T-cell (primary cell): ENCODE measurements at regions not wholly inside any gene's neighbourhood (a gene's known extent, or its start where the extent isn't known, plus 50 kb on each side); places are given as distances from the start of the nearest gene placed in this dataset.
"Not testable (repeated sequence)": the region's sequence is repeated elsewhere in the genome, so short reads cannot be mapped to it uniquely, and the experiment has no call there.

Experiments used
- ATAC-seq, 4 experiments: fragments of 200-7000 bp in 3 of 4; fragments of 150-1000 bp in 1 of 4; cut with Tn5 transposase; replicated peaks in 1 of 4; 1 replicate in 3 of 4; 2 replicates in 1 of 4; pipeline ENCODE4 v1.10.0; 2021; ENCODE audit warnings: moderate library complexity in 3 of 4, mild to moderate bottlenecking in 2 of 4, moderate number of reproducible peaks in 1 of 4
- CTCF ChIA-PET, 2 donors: fragments of 300-600 bp; sonication (Branson Sonifier 250); formaldehyde crosslinking; loops; one replicate each; lab custom pipeline; 2022; ENCODE audit warnings: antibody characterized with exemption in 2 of 2; lab: Charles Lee
- POLR2A ChIA-PET, 2 donors: fragments of 300-600 bp; sonication (Branson Sonifier 250); formaldehyde crosslinking; loops; one replicate each; lab custom pipeline; 2022; ENCODE audit warnings: antibody characterized with exemption in 2 of 2; lab: Charles Lee
- DNase-seq, 35 experiments: peaks; one replicate each; pipeline versions ENCODE4 v3.0.0 to v3.0.0-alpha.2; 2013 to 2023
- H3K27ac ChIP-seq: one replicate; pipeline ENCODE4 v1.5.1; 2013; ENCODE audit warnings: low read length
- H3K27me3 ChIP-seq, 2 experiments: replicated peaks in 1 of 2; 1 replicate in 1 of 2; 2 replicates in 1 of 2; pipeline versions ENCODE4 v1.6.1 to v1.7.0; 2013; ENCODE audit warnings: low read length in 1 of 2, mixed read lengths in 1 of 2; ENCODE audit not compliant: control insufficient read depth in 2 of 2, insufficient read depth in 2 of 2; ENCODE audit errors: extremely low read depth in 1 of 2
- H3K36me3 ChIP-seq, 2 donors: 1 replicate in 1 of 2; 2 replicates in 1 of 2; pipeline versions ENCODE4 v1.6.1 to v1.7.0; 2013; ENCODE audit warnings: low read length in 1 of 2; ENCODE audit not compliant: control insufficient read depth in 2 of 2, insufficient read depth in 1 of 2; ENCODE audit errors: extremely low read depth in 1 of 2
- H3K4me1 ChIP-seq, 2 experiments: 1 replicate in 1 of 2; 2 replicates in 1 of 2; pipeline versions ENCODE4 v1.6.1 to v1.7.0; 2013; ENCODE audit warnings: low read length in 2 of 2, mixed read lengths in 1 of 2; ENCODE audit not compliant: insufficient read depth in 2 of 2, control insufficient read depth in 1 of 2; ENCODE audit errors: extremely low read depth in 1 of 2
- H3K4me3 ChIP-seq, 2 donors: 1 replicate in 1 of 2; 2 replicates in 1 of 2; pipeline versions ENCODE4 v1.5.1 to v1.7.0; 2013; ENCODE audit warnings: mild to moderate bottlenecking in 2 of 2, low read length in 1 of 2, moderate library complexity in 1 of 2; ENCODE audit not compliant: control insufficient read depth in 1 of 2; ENCODE audit errors: extremely low read depth in 1 of 2
- H3K9me3 ChIP-seq: 2 replicates; pipeline ENCODE4 v1.7.0; 2013
- H3K27ac Mint-ChIP-seq, 2 donors: one replicate each; pipeline ENCODE4 v1.8.0; 2020 to 2021; ENCODE audit warnings: mild to moderate bottlenecking in 2 of 2, mixed read lengths in 2 of 2
- H3K27me3 Mint-ChIP-seq, 2 donors: one replicate each; pipeline ENCODE4 v1.8.0; 2021 to 2022; ENCODE audit warnings: mixed read lengths in 2 of 2
- H3K36me3 Mint-ChIP-seq: one replicate; pipeline ENCODE4 v1.8.0; 2021; ENCODE audit warnings: mixed read lengths
- H3K4me1 Mint-ChIP-seq, 3 donors: one replicate each; pipeline ENCODE4 v1.8.0; 2020 to 2022; ENCODE audit warnings: mixed read lengths in 3 of 3, mild to moderate bottlenecking in 1 of 3
- H3K4me3 Mint-ChIP-seq, 3 donors: one replicate each; pipeline ENCODE4 v1.8.0; 2020 to 2022; ENCODE audit warnings: mild to moderate bottlenecking in 3 of 3, mixed read lengths in 3 of 3, moderate library complexity in 3 of 3
- H3K9me3 Mint-ChIP-seq, 3 donors: one replicate each; pipeline ENCODE4 v1.8.0; 2020 to 2022; ENCODE audit warnings: mixed read lengths in 3 of 3
- WGBS: methylation state at CpG from one replicate; pipeline ENCODE4 v1.1.5; 2013; ENCODE audit warnings: missing lambda C conversion rate; ENCODE audit not compliant: insufficient coverage; 5-methylcytosine and 5-hydroxymethylcytosine counted together

DNA sequence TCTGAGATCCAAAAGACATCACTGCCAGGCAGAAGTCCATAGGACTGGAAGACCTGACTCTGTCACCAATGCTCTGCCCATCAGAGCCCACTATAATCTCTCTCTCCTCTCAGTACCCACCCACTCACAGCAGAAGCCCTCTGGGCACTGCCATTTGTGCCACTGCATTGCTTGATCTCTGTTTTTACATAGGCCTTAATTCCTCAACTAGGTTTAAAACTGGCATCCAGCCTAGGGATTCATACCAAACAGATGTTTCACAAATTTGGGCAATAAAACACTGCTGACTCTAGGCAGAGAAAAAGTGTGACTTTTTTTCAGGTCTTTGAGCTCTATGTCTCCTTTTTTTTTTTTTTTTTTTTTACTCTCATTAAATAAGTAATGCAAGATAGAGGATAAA, 91.1 kb upstream of the RANBP3L start:
- H3K27me3 Mint-ChIP-seq = peaks cover 17 to 20% of the 10 kb centered on the region in 2 donors
- POLR2A ChIA-PET = no interaction called here
- H3K9me3 Mint-ChIP-seq = no peaks in the 10 kb centered on the region

DNA sequence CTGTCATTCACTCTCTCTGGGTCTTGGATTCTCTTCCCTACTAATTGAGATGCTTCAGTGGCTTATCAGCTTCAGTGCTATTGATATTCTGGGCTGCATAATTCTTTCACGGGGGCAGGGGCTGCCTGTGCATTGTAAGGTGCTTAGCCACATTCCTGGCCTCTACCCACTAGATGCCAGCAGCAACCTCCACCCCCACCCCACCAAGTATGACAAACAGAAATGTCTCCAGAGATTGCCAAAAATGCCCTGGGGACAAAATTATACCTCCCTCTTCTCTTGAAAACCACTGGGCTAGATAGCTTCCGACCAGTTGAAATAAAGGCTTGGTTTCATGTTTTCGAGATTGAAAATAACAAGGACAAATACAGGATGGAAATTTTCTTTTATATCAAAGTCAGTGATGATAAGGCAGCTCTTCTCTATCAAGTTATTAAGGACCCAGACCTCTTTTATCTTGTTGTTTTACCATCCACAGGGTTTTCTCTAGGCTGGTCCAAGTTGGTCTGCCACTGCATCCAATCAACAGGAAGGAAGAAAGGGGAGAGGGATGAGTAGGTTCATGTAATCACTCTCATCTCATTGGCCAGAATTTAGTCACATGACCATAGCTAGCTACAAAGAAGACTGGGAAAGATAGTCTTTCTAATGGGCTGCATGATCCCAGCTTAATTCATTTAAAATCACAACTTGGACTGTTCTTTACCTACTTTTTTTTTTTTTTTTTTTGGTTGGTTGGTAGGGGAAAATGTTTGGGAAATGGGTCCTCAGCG, 92.1 kb upstream of the RANBP3L start:
- Histone ChIP-seq H3K27me3 (peaks cover 0 to 4% of the 10 kb centered on the region in 2 experiments), H3K27ac (no peak overlapping the region), H3K4me1 (no peaks in the 10 kb centered on the region), H3K4me3 (no peak overlapping the region), H3K36me3 (no peaks in the 10 kb centered on the region), H3K9me3 (no peaks in the 10 kb centered on the region)
- WGBS = 86% methylated on average over 1 of the region's 4 CpGs
- no peaks in the 10 kb centered on the region for H3K9me3 Mint-ChIP-seq
- POLR2A ChIA-PET = no interaction called here
- H3K27me3 Mint-ChIP-seq = peaks cover 17 to 21% of the 10 kb centered on the region in 2 donors
- H3K4me3 Mint-ChIP-seq = no peak overlapping the region
- CTCF ChIA-PET = no interaction called here
- DNase-seq = no peak
- no peak for ATAC-seq
- H3K27ac Mint-ChIP-seq = no peak overlapping the region
- no peaks in the 10 kb centered on the region for H3K4me1 Mint-ChIP-seq
- H3K36me3 Mint-ChIP-seq = no peaks in the 10 kb centered on the region

More for the DNA sequence above, 91.1 kb upstream of the RANBP3L start:
- Mint-ChIP-seq H3K4me1 (no peaks in the 10 kb centered on the region), H3K27ac (no peak overlapping the region), H3K4me3 (no peak overlapping the region), H3K36me3 (no peaks in the 10 kb centered on the region)
- Histone ChIP-seq H3K4me3 (no peak overlapping the region), H3K36me3 (no peaks in the 10 kb centered on the region), H3K27ac (no peak overlapping the region), H3K27me3 (peaks cover 0 to 6% of the 10 kb centered on the region in 2 experiments), H3K9me3 (no peaks in the 10 kb centered on the region), H3K4me1 (no peaks in the 10 kb centered on the region)
- DNase-seq (no peak), ATAC-seq (no peak)
- CTCF ChIA-PET = interaction anchor here in 1 of 2 donors (0.6 kb wide), 1 partner anchor 300 kb away, joined by 3 read pairs; no protein-coding TSS in a partner anchor

DNA sequence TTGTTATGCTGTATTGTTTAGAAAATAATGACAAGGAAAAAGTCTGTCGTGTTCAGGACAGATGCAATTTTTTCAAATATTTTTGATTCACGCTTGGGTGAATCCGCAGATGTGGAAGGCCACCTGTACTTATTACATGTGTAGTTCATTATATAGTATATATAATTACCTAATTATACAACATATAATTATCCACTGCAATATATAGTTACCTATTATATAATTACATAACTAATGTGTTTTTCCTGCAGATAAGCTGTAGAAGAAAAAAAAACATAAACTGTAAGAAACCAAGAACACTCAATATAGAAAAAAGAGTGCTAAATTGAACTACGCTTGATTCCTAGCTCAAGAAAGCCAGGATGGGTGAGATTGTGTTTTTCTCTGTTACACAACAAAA, 93.6 kb upstream of the RANBP3L start:
- ATAC-seq (no peak), DNase-seq (no peak)
- no peak overlapping the region for H3K4me3 Mint-ChIP-seq
- no CpG with 5 or more reads among the region's 4 CpGs for WGBS
- Histone ChIP-seq H3K4me1 (no peaks in the 10 kb centered on the region), H3K9me3 (no peaks in the 10 kb centered on the region), H3K36me3 (no peaks in the 10 kb centered on the region), H3K27me3 (peaks cover 0 to 4% of the 10 kb centered on the region in 2 experiments), H3K4me3 (no peak overlapping the region), H3K27ac (no peak overlapping the region)
- H3K27ac Mint-ChIP-seq = no peak overlapping the region
- H3K27me3 Mint-ChIP-seq = peaks cover 15 to 21% of the 10 kb centered on the region in 2 donors
- H3K9me3 Mint-ChIP-seq = no peaks in the 10 kb centered on the region
- ChIA-PET CTCF (interaction anchor here in 1 of 2 donors (0.6 kb wide), 1 partner anchor 184 kb away, joined by 4 read pairs; no protein-coding TSS in a partner anchor), POLR2A (no interaction called here)
- H3K4me1 Mint-ChIP-seq = no peaks in the 10 kb centered on the region
- H3K36me3 Mint-ChIP-seq = no peaks in the 10 kb centered on the region

DNA sequence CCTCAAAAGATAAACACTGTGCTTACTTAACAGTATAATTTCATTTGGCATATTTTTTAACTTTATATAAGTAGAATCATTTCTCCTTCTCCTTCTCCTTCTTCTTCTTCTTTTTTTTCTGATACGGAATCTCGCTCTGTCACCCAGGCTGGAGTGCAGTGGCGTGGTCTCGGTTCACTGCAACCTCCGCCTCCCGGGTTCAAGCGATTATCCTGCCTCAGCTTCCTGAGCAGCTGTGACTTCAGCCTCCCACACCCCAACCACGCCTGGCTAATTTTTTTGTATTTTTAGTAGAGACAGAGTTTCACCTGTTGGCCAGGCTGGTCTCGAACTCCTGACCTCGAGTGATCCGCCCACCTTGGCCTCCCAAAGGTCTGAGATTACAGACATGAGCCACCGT, 94.2 kb upstream of the RANBP3L start:
- H3K4me3 Mint-ChIP-seq, H3K4me1 Mint-ChIP-seq, H3K36me3 Mint-ChIP-seq, H3K27ac Mint-ChIP-seq, H3K4me3 ChIP-seq, CTCF ChIA-PET, H3K9me3 ChIP-seq, H3K36me3 ChIP-seq, H3K27ac ChIP-seq, DNase-seq, H3K4me1 ChIP-seq, ATAC-seq, H3K9me3 Mint-ChIP-seq, H3K27me3 ChIP-seq, POLR2A ChIA-PET: not testable (repeated sequence)
- peaks cover 8 to 15% of the 10 kb centered on the region in 2 donors for H3K27me3 Mint-ChIP-seq
- WGBS = no CpG with 5 or more reads among the region's 12 CpGs

DNA sequence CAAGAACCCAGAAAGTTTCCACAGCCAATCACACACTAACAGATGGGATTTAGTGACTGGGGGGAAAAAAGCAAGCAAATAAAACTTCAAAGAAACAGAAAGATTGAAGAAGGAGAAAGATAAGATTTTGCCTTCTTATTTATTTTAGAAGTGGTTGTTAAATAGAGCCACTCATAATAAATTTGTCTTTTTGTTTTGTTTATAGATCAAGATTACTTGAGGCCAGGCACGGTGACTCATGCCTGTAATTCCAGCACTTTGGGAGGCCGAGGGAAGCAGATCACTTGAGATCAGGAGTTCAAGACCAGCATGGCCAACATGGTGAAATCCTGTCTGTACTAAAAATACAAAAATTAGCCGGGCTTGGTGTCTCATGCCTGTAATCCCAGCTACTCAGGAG, 94.9 kb upstream of the RANBP3L start:
- H3K27me3 ChIP-seq = no peaks in the 10 kb centered on the region
- ChIA-PET POLR2A (no interaction called here), CTCF (no interaction called here)
- H3K36me3 Mint-ChIP-seq = no peaks in the 10 kb centered on the region
- no peak overlapping the region for H3K4me3 ChIP-seq
- no peak for ATAC-seq
- H3K4me1 ChIP-seq = no peaks in the 10 kb centered on the region
- no peak for DNase-seq
- 70% methylated on average over 3 of the region's 3 CpGs for WGBS
- H3K27ac ChIP-seq = no peak overlapping the region
- no peaks in the 10 kb centered on the region for H3K9me3 Mint-ChIP-seq
- H3K4me3 Mint-ChIP-seq = no peak overlapping the region
- H3K4me1 Mint-ChIP-seq = no peaks in the 10 kb centered on the region
- H3K36me3 ChIP-seq = no peaks in the 10 kb centered on the region
- no peaks in the 10 kb centered on the region for H3K9me3 ChIP-seq
- H3K27ac Mint-ChIP-seq = no peak overlapping the region
- H3K27me3 Mint-ChIP-seq = peaks cover 5 to 11% of the 10 kb centered on the region in 2 donors

DNA sequence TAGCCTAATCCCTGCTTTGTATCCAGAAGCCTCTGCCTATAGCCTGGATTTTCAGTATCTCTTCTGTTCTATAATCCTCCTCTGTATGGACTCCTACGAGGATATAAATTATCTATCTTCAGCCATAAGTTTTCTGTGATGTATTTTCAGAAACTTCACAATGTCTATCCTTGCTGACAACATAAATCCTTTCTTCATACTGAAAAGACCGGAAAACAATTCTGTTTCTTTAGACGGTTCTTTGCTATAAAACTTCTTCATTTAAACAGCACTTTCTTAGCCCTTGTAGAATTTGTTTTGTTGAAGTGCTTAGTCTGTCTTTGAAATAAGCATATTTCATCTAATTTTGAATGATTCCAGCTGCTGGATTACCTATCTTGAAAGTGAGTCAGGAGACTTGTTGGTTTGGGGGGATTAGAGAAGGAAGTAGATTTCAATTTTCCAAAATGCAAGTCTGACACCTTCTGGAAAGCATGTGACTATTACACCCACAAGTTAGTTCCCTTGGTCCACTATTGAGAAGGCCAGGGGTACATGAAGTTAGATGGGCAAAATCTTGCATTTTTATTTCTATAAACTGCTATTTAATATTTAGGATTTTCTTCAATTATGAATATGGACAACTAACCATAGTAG, 96.3 kb upstream of the RANBP3L start:
- H3K4me3 Mint-ChIP-seq = no peak overlapping the region
- 40% methylated on average over 1 of the region's 3 CpGs for WGBS

More for the DNA sequence above, 96.3 kb upstream of the RANBP3L start:
- ChIA-PET CTCF (interaction anchor here (0.5 to 0.6 kb wide), 2 partner anchors 15 to 1159 kb away, joined by 3 to 6 read pairs; no protein-coding TSS in a partner anchor), POLR2A (no interaction called here)
- no peaks in the 10 kb centered on the region for H3K9me3 ChIP-seq
- Mint-ChIP-seq H3K36me3 (no peaks in the 10 kb centered on the region), H3K4me1 (no peaks in the 10 kb centered on the region), H3K27ac (no peak overlapping the region), H3K27me3 (peaks cover 5 to 13% of the 10 kb centered on the region in 2 donors), H3K9me3 (no peaks in the 10 kb centered on the region)
- no peak overlapping the region for H3K27ac ChIP-seq
- H3K36me3 ChIP-seq = no peaks in the 10 kb centered on the region
- DNase-seq (no peak), ATAC-seq (no peak)
- no peaks in the 10 kb centered on the region for H3K4me1 ChIP-seq
- peaks cover 0 to 2% of the 10 kb centered on the region in 2 experiments for H3K27me3 ChIP-seq
- H3K4me3 ChIP-seq = no peak overlapping the region
